HEK293T (cell line): ENCODE measurements at regions not wholly inside any gene's neighbourhood (a gene's known extent, or its start where the extent isn't known, plus 50 kb on each side); places are given as distances from the start of the nearest gene placed in this dataset.

ENCODE experiments used
- CTBP1 ChIP-seq: fragments of 450-650 bp; IDR thresholded peaks from 2 replicates; pipeline ENCODE4 v1.6.1; 2016; ENCODE audit warnings: borderline replicate concordance
- ELF4 ChIP-seq: fragments of 450-650 bp; IDR thresholded peaks from 2 replicates; pipeline ENCODE4 v1.6.1; 2017; ENCODE audit warnings: antibody characterized with exemption
- FOXA1 ChIP-seq: fragments of 450-650 bp; IDR thresholded peaks from 2 replicates; pipeline ENCODE4 v1.6.1; 2016; ENCODE audit warnings: mild to moderate bottlenecking
- FOXK2 ChIP-seq: fragments of 450-650 bp; IDR thresholded peaks from 2 replicates; pipeline ENCODE4 v1.6.1; 2016; ENCODE audit warnings: mild to moderate bottlenecking
- FOXM1 ChIP-seq: fragments of 450-650 bp; IDR thresholded peaks from 2 replicates; pipeline ENCODE4 v1.6.1; 2017; ENCODE audit warnings: mild to moderate bottlenecking, borderline replicate concordance
- LEF1 ChIP-seq: fragments of 450-650 bp; IDR thresholded peaks from 2 replicates; pipeline ENCODE4 v1.6.1; 2017; ENCODE audit warnings: mild to moderate bottlenecking, borderline replicate concordance
- NFRKB ChIP-seq: fragments of 450-650 bp; IDR thresholded peaks from 2 replicates; pipeline ENCODE4 v1.6.1; 2016; ENCODE audit warnings: mild to moderate bottlenecking, moderate library complexity
- PKNOX1 ChIP-seq: fragments of 450-650 bp; IDR thresholded peaks from 2 replicates; pipeline ENCODE4 v1.6.1; 2016
- SP1 ChIP-seq: fragments of 450-650 bp; IDR thresholded peaks from 2 replicates; pipeline ENCODE4 v1.6.1; 2017
- SUZ12 ChIP-seq: fragments of 450-650 bp; IDR thresholded peaks from 2 replicates; pipeline ENCODE4 v1.6.1; 2016; ENCODE audit warnings: mild to moderate bottlenecking
- TARDBP ChIP-seq: fragments of 450-650 bp; IDR thresholded peaks from 2 replicates; pipeline ENCODE4 v1.6.1; 2016
- ZNF384 ChIP-seq: fragments of 450-650 bp; IDR thresholded peaks from 2 replicates; pipeline ENCODE4 v1.6.1; 2016

GRCh38 chr12:82109243-82109642 is 248.9 kb downstream of the CCDC59 start:
- no peak for TF ChIP-seq ELF4
- TF ChIP-seq SP1 = no peak
- no peak for TF ChIP-seq TARDBP
- TF ChIP-seq SUZ12 = no peak
- no peak for TF ChIP-seq LEF1
- TF ChIP-seq ZNF384 = no peak
- TF ChIP-seq PKNOX1 = no peak
- TF ChIP-seq NFRKB = no peak
- TF ChIP-seq FOXA1 = no peak
- TF ChIP-seq FOXK2 = no peak
- TF ChIP-seq CTBP1 = no peak
- TF ChIP-seq FOXM1 = no peak
